ENCODE measurements at regions not wholly inside any gene's neighbourhood (a gene's known extent, or its start where the extent isn't known, plus 50 kb on each side); places are given as distances from the start of the nearest gene placed in this dataset.
"Not testable (repeated sequence)": the region's sequence is repeated elsewhere in the genome, so short reads cannot be mapped to it uniquely, and the experiment has no call there.

GRCh38 chr2:226086190-226086589 lies 686.7 kb downstream of the NYAP2 start:
- Histone ChIP-seq H3K4me3 (replicated peaks in 1 of 4; ENCODE audit: control extremely low read depth in 1 of 4, insufficient read depth in 1 of 4, low read depth in 3 of 4, low read length in 4 of 4) (no peak overlapping the region), H3K27ac (ENCODE audit: insufficient read depth, low read length) (no peak overlapping the region), H3K27me3 (ENCODE audit: control insufficient read depth, insufficient read depth, low read length) (no peaks in the 10 kb centered on the region), H4K20me1 (ENCODE audit: control insufficient read depth, extremely low read depth, insufficient read depth, low read length) (no peaks in the 10 kb centered on the region), H3K9me3 (ENCODE audit: control insufficient read depth, insufficient read depth, low read depth, low read length) (no peaks in the 10 kb centered on the region), H3K79me2 (ENCODE audit: control insufficient read depth, insufficient read depth, low read length) (no peaks in the 10 kb centered on the region), H3K9ac (ENCODE audit: insufficient read depth, low read length) (no peak overlapping the region), H3K4me2 (ENCODE audit: extremely low read depth, insufficient read depth, low read length) (no peak overlapping the region), H2AFZ (ENCODE audit: low read length) (peak overlapping the region; percentile 2), H3K36me3 (ENCODE audit: control insufficient read depth, insufficient read depth, low read length) (no peaks in the 10 kb centered on the region), H3K4me1 (ENCODE audit: control insufficient read depth, extremely low read depth, insufficient read depth, low read length) (no peaks in the 10 kb centered on the region)
- no peak for DNase-seq (ENCODE audit: low read depth in 2 of 2)
- TF ChIP-seq CTCF (conservative IDR thresholded peaks at IDR 0.05 in 1 of 2, IDR thresholded peaks at IDR 0.05 in 1 of 2; ENCODE audit: low read depth in 1 of 2, low read length in 2 of 2): no peak

DNA sequence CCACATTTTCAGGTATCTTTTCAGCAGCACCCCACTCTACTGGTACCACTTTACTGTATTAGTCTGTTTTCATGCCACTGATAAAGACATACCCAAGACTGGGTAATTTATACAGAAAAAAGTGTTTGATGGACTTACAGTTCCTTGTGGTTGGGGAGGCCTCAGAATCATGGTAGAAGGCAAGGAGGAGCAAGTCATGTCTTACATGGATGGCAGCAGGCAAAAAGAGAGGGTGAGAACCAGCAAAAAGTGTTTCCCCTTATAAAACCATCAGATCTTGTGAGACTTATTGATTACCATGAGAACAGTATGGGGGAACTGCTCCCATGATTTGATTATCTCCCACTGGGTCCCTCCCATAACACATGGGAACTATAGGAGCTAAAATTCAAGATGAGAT lies 685.9 kb downstream of the NYAP2 start:
- not testable (repeated sequence) for H3K4me3 ChIP-seq (replicated peaks in 1 of 4; ENCODE audit: control extremely low read depth in 1 of 4, insufficient read depth in 1 of 4, low read depth in 3 of 4, low read length in 4 of 4); H3K27me3 ChIP-seq (ENCODE audit: control insufficient read depth, insufficient read depth, low read length); H3K36me3 ChIP-seq (ENCODE audit: control insufficient read depth, insufficient read depth, low read length); H3K4me1 ChIP-seq (ENCODE audit: control insufficient read depth, extremely low read depth, insufficient read depth, low read length); H3K79me2 ChIP-seq (ENCODE audit: control insufficient read depth, insufficient read depth, low read length); H3K4me2 ChIP-seq (ENCODE audit: extremely low read depth, insufficient read depth, low read length); H3K9me3 ChIP-seq (ENCODE audit: control insufficient read depth, insufficient read depth, low read depth, low read length); DNase-seq (ENCODE audit: low read depth in 2 of 2); H2AFZ ChIP-seq (ENCODE audit: low read length); H3K9ac ChIP-seq (ENCODE audit: insufficient read depth, low read length); H4K20me1 ChIP-seq (ENCODE audit: control insufficient read depth, extremely low read depth, insufficient read depth, low read length); H3K27ac ChIP-seq (ENCODE audit: insufficient read depth, low read length)

DNA sequence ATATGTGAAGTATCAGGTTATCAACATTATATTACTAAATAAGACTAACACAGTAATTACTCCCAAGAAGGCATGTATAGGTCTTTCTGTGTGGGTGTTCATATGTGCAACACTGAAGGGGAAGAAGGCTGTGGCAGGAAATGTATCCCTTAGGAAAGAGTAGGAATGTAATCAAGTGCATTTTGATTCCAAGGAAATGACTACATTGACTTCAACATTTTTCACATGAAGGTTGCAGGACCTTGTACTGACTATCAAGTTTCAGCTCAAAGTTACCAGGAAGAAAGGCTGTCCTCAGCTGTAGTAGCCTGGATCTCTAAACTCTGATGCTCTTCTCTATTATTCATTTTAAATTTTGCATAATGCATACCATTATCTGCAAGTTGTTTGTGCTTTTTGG lies 680.8 kb downstream of the NYAP2 start:
- H3K9me3 ChIP-seq (ENCODE audit: control insufficient read depth, insufficient read depth, low read depth, low read length): no peaks in the 10 kb centered on the region
- DNase-seq (ENCODE audit: low read depth in 2 of 2): peak; percentile 76 to 82
- TF ChIP-seq CTCF (conservative IDR thresholded peaks at IDR 0.05 in 1 of 2, IDR thresholded peaks at IDR 0.05 in 1 of 2; ENCODE audit: low read depth in 1 of 2, low read length in 2 of 2) (no peak), EZH2 (IDR thresholded peaks at IDR 0.05; ENCODE audit: low read length, missing control alignments) (no peak)
- H3K27ac ChIP-seq (ENCODE audit: insufficient read depth, low read length): peak overlapping the region; percentile 71
- peaks cover 20% of the 10 kb centered on the region for H3K4me1 ChIP-seq (ENCODE audit: control insufficient read depth, extremely low read depth, insufficient read depth, low read length)
- no peak overlapping the region for H3K4me3 ChIP-seq (replicated peaks in 1 of 4; ENCODE audit: control extremely low read depth in 1 of 4, insufficient read depth in 1 of 4, low read depth in 3 of 4, low read length in 4 of 4)
- H3K79me2 ChIP-seq (ENCODE audit: control insufficient read depth, insufficient read depth, low read length): no peaks in the 10 kb centered on the region
- H4K20me1 ChIP-seq (ENCODE audit: control insufficient read depth, extremely low read depth, insufficient read depth, low read length): no peaks in the 10 kb centered on the region
- H3K9ac ChIP-seq (ENCODE audit: insufficient read depth, low read length): no peak overlapping the region
- no peak overlapping the region for H2AFZ ChIP-seq (ENCODE audit: low read length)
- H3K4me2 ChIP-seq (ENCODE audit: extremely low read depth, insufficient read depth, low read length): peak overlapping the region; percentile 17
- H3K36me3 ChIP-seq (ENCODE audit: control insufficient read depth, insufficient read depth, low read length): no peaks in the 10 kb centered on the region
- H3K27me3 ChIP-seq (ENCODE audit: control insufficient read depth, insufficient read depth, low read length): no peaks in the 10 kb centered on the region
